GM23338 (cell line): ENCODE measurements at regions not wholly inside any gene's neighbourhood (a gene's known extent, or its start where the extent isn't known, plus 50 kb on each side); places are given as distances from the start of the nearest gene placed in this dataset.

Experiments
- ATAC-seq: fragments of 200-7000 bp; cut with Tn5 transposase; 3 replicates; pipeline ENCODE4 v1.9.1; 2020
- DNase-seq: peaks from one replicate; pipeline ENCODE4 v3.0.0-alpha.2; 2015; ENCODE audit warnings: low spot score
- H2AFZ ChIP-seq: fragments of 200-600 bp; sonication (generic); 2 replicates; pipeline ENCODE4 v1.8.0; 2016; ENCODE audit warnings: antibody characterized with exemption, mild to moderate bottlenecking, moderate library complexity
- H3F3A ChIP-seq: fragments of 200-600 bp; sonication (generic); replicated peaks from 2 replicates; pipeline ENCODE4 v1.8.0; 2017; ENCODE audit warnings: antibody characterized with exemption, mixed run types, low read depth
- H3K27ac ChIP-seq: fragments of 200-600 bp; sonication (generic); 2 replicates; pipeline ENCODE4 v1.6.1; 2016; ENCODE audit warnings: low read depth
- H3K27me3 ChIP-seq: fragments of 200-600 bp; sonication (generic); 2 replicates; pipeline ENCODE4 v1.8.0; 2016; ENCODE audit warnings: mild to moderate bottlenecking, mixed run types, moderate library complexity; ENCODE audit not compliant: insufficient read depth
- H3K36me3 ChIP-seq: fragments of 200-600 bp; sonication (generic); 2 replicates; pipeline ENCODE4 v1.8.0; 2016; ENCODE audit warnings: mild to moderate bottlenecking; ENCODE audit not compliant: insufficient read depth
- H3K4me1 ChIP-seq: fragments of 200-600 bp; sonication (generic); 2 replicates; pipeline ENCODE4 v1.8.0; 2016; ENCODE audit warnings: mild to moderate bottlenecking, moderate library complexity; ENCODE audit not compliant: insufficient read depth
- H3K4me2 ChIP-seq: fragments of 200-600 bp; sonication (generic); 2 replicates; pipeline ENCODE4 v1.7.1; 2017; ENCODE audit warnings: mixed run types
- H3K4me3 ChIP-seq: fragments of 200-600 bp; sonication (generic); 2 replicates; pipeline ENCODE4 v1.6.1; 2016; ENCODE audit warnings: mixed run types
- H3K79me2 ChIP-seq: fragments of 200-600 bp; sonication (generic); replicated peaks from 2 replicates; pipeline ENCODE4 v1.8.0; 2017; ENCODE audit warnings: mild to moderate bottlenecking; ENCODE audit not compliant: insufficient read depth
- H3K9me2 ChIP-seq: fragments of 200-600 bp; sonication (generic); 2 replicates; pipeline ENCODE4 v1.8.0; 2017; ENCODE audit not compliant: insufficient read depth
- H4K20me1 ChIP-seq: fragments of 200-600 bp; sonication (generic); replicated peaks from 2 replicates; pipeline ENCODE4 v1.8.0; 2017; ENCODE audit warnings: mild to moderate bottlenecking; ENCODE audit not compliant: insufficient read depth
- H3K27ac Mint-ChIP-seq: 2 replicates; pipeline ENCODE4 v1.8.0; 2020; ENCODE audit warnings: inconsistent platforms, mild to moderate bottlenecking, moderate library complexity, mixed read lengths
- H3K27me3 Mint-ChIP-seq: 3 replicates; pipeline ENCODE4 v1.8.0; 2022; ENCODE audit warnings: low read depth, mild to moderate bottlenecking, moderate library complexity, mixed read lengths, inconsistent platforms; ENCODE audit not compliant: insufficient read depth, poor library complexity
- H3K36me3 Mint-ChIP-seq: 3 replicates; pipeline ENCODE4 v1.8.0; 2021; ENCODE audit warnings: low read depth, mild to moderate bottlenecking, inconsistent platforms, moderate library complexity, mixed read lengths
- H3K4me1 Mint-ChIP-seq: 3 replicates; pipeline ENCODE4 v1.8.0; 2020; ENCODE audit warnings: mild to moderate bottlenecking, inconsistent platforms, mixed read lengths
- H3K4me3 Mint-ChIP-seq: 3 replicates; pipeline ENCODE4 v1.8.0; 2021; ENCODE audit warnings: moderate library complexity, mild to moderate bottlenecking, inconsistent platforms, mixed read lengths
- H3K9me3 Mint-ChIP-seq: 3 replicates; pipeline ENCODE4 v1.8.0; 2020; ENCODE audit warnings: moderate library complexity, mild to moderate bottlenecking, inconsistent platforms, mixed read lengths
- CREB1 ChIP-seq: fragments of 250-450 bp; sonication (Bioruptor Pico); IDR thresholded peaks from 2 replicates; pipeline ENCODE4 v1.5.0; 2020; ENCODE audit warnings: low read depth, mild to moderate bottlenecking, moderate library complexity
- CTCF ChIP-seq, 2 experiments: fragments of 200-600 bp in 1 of 2; sonication (generic) in 1 of 2; conservative IDR thresholded peaks; 2 replicates each; pipeline versions ENCODE4 v1.5.1 to v1.6.1; 2016 to 2017; ENCODE audit warnings: antibody characterized with exemption in 2 of 2, low read depth in 2 of 2, mild to moderate bottlenecking in 2 of 2, moderate library complexity in 1 of 2
- ETS1 ChIP-seq: IDR thresholded peaks from 2 replicates; pipeline ENCODE4 v1.6.1; 2016; ENCODE audit warnings: antibody characterized with exemption
- EZH2 ChIP-seq: fragments of 200-600 bp; sonication (generic); IDR thresholded peaks from one replicate; pipeline ENCODE4 v1.8.0; 2017; ENCODE audit warnings: antibody characterized with exemption, mild to moderate bottlenecking, low read depth; ENCODE audit not compliant: unreplicated experiment
- EZH2phosphoT487 ChIP-seq: fragments of 200-600 bp; sonication (generic); IDR thresholded peaks from one replicate; pipeline ENCODE4 v1.8.1; 2018; ENCODE audit warnings: antibody characterized with exemption; ENCODE audit not compliant: unreplicated experiment
- JUNB ChIP-seq: IDR thresholded peaks from one replicate; pipeline ENCODE4 v1.6.1; 2016; ENCODE audit warnings: antibody characterized with exemption; ENCODE audit not compliant: unreplicated experiment
- NANOG ChIP-seq: IDR thresholded peaks from 2 replicates; pipeline ENCODE4 v1.6.1; 2016; ENCODE audit warnings: antibody characterized with exemption, borderline replicate concordance
- POLR2AphosphoS5 ChIP-seq: IDR thresholded peaks from 2 replicates; pipeline ENCODE4 v1.6.1; 2016; ENCODE audit warnings: antibody characterized with exemption, low read depth
- REST ChIP-seq: IDR thresholded peaks from one replicate; pipeline ENCODE4 v1.6.1; 2018; ENCODE audit warnings: antibody characterized with exemption; ENCODE audit not compliant: unreplicated experiment
- STAT1 ChIP-seq: IDR thresholded peaks from one replicate; pipeline ENCODE4 v1.6.1; 2016; ENCODE audit warnings: antibody characterized with exemption; ENCODE audit not compliant: unreplicated experiment
- ZNF114 ChIP-seq: fragments of 250-450 bp; sonication (Bioruptor Pico); IDR thresholded peaks from 2 replicates; pipeline ENCODE4 v1.5.0; 2020; ENCODE audit warnings: mild to moderate bottlenecking, moderate library complexity
- ZNF331 ChIP-seq: fragments of 250-450 bp; sonication (Bioruptor Pico); IDR thresholded peaks from 2 replicates; pipeline ENCODE4 v1.5.0; 2020; ENCODE audit warnings: low read depth, mild to moderate bottlenecking, moderate library complexity
- ZNF462 ChIP-seq: fragments of 250-450 bp; sonication (Bioruptor Pico); IDR thresholded peaks from 2 replicates; pipeline ENCODE4 v1.5.0; 2020; ENCODE audit warnings: mild to moderate bottlenecking, moderate library complexity

- H3K27me3 Mint-ChIP-seq = no peaks in the 10 kb centered on the region
- no peaks in the 10 kb centered on the region for H3K27me3 ChIP-seq
- no peak overlapping the region for H3K27ac Mint-ChIP-seq
- H3K4me3 ChIP-seq = no peak overlapping the region
- H3F3A ChIP-seq = no peaks in the 10 kb centered on the region
- no peaks in the 10 kb centered on the region for H3K79me2 ChIP-seq
- no peak for ATAC-seq
- H3K4me3 Mint-ChIP-seq = no peak overlapping the region
- no peaks in the 10 kb centered on the region for H3K4me1 ChIP-seq
- no peak for DNase-seq
- H3K36me3 Mint-ChIP-seq = no peaks in the 10 kb centered on the region
- H3K9me2 ChIP-seq = peaks cover 3% of the 10 kb centered on the region
- TF ChIP-seq EZH2phosphoT487 = no peak
- TF ChIP-seq REST = no peak
- no peak for TF ChIP-seq JUNB
- no peak for TF ChIP-seq ETS1
- no peak for TF ChIP-seq CTCF (conservative IDR thresholded peaks at IDR 0.05; ENCODE audit: low read depth in 2 of 2)
- no peak for TF ChIP-seq CREB1 (CRISPR knock-in tag)
- TF ChIP-seq ZNF331 (CRISPR knock-in tag) = no peak
- no peak for TF ChIP-seq POLR2AphosphoS5
- no peak for TF ChIP-seq STAT1
- TF ChIP-seq NANOG = no peak
- no peak for TF ChIP-seq ZNF462 (CRISPR knock-in tag)
- no peak for TF ChIP-seq EZH2
- TF ChIP-seq ZNF114 = no peak
- 0 out of 3 replicates have a peak, but pooled peaks cover 2% of the 10 kb centered on the region for H3K4me1 Mint-ChIP-seq
- no peak overlapping the region for H3K27ac ChIP-seq
- no peak overlapping the region for H3K4me2 ChIP-seq
- no peaks in the 10 kb centered on the region for H3K36me3 ChIP-seq
- H4K20me1 ChIP-seq = no peaks in the 10 kb centered on the region
- 0 out of 2 replicates have a peak overlapping the region, but pooled peaks have one; percentile 35 for H2AFZ ChIP-seq
- no peaks in the 10 kb centered on the region for H3K9me3 Mint-ChIP-seq
These were observed 375.1 kb downstream of the SUCLG1 start for GRCh38 chr2:84083984-84084383.
